Right renal cortex interstitium (tissue), 3 donors: ENCODE measurements at regions not wholly inside any gene's neighbourhood (a gene's known extent, or its start where the extent isn't known, plus 50 kb on each side); places are given as distances from the start of the nearest gene placed in this dataset.
"Not testable (repeated sequence)": the region's sequence is repeated elsewhere in the genome, so short reads cannot be mapped to it uniquely, and the experiment has no call there.

Experiments used
- DNase-seq, 3 donors: peaks; one replicate each; pipeline ENCODE4 v3.0.0-alpha.2; 2013; ENCODE audit warnings: low read depth in 3 of 3, low spot score in 2 of 3

- DNase-seq, result not testable (repeated sequence)
Observed at GRCh38 chr2:131844044-131844443, 316.4 kb downstream of the CCDC74A start.

- DNase-seq, result not testable (repeated sequence)
Observed at GRCh38 chr2:131856202-131856601, 305.6 kb downstream of the ANKRD30BL start.

DNA sequence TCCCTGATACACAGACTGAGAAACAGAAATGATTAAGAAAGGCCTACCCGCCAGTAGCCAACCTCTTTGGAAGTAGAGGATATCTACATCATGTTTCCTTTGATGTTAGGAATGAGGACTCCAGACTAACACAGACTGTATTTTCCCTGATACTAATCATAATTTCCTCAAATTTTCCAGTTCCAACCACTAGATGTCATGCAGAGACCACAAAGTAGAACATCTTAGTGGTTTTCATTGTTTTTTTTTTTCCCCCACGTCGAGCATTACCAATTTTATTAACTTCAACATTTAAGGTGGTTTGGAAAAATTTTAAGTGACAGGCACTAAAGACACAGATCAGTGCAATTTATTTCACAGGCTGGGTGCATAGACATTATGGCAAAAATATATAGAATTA, 303.6 kb downstream of the ANKRD30BL start:
- not testable (repeated sequence) for DNase-seq
